GM23248 (cell line): ENCODE measurements at regions not wholly inside any gene's neighbourhood (a gene's known extent, or its start where the extent isn't known, plus 50 kb on each side); places are given as distances from the start of the nearest gene placed in this dataset.

Experiments used
- EZH2 ChIP-seq: fragments of 200-600 bp; sonication (generic); IDR thresholded peaks from 2 replicates; pipeline ENCODE4 v1.6.1; 2018; ENCODE audit warnings: antibody characterized with exemption, mild to moderate bottlenecking; ENCODE audit not compliant: insufficient read depth, poor library complexity, severe bottlenecking
- EZH2phosphoT487 ChIP-seq: fragments of 200-600 bp; sonication (generic); IDR thresholded peaks from 2 replicates; pipeline ENCODE4 v1.6.1; 2018; ENCODE audit warnings: antibody characterized with exemption, moderate library complexity, mild to moderate bottlenecking, low read depth; ENCODE audit not compliant: insufficient read depth

GRCh38 chr9:109945573-109945972 is 165.6 kb downstream of the PALM2AKAP2 start:
- TF ChIP-seq EZH2 = no peak
- TF ChIP-seq EZH2phosphoT487 = no peak
